K562 (cell line): ENCODE measurements at regions not wholly inside any gene's neighbourhood (a gene's known extent, or its start where the extent isn't known, plus 50 kb on each side); places are given as distances from the start of the nearest gene placed in this dataset.

Experiments
- BCOR ChIP-seq: fragments of 450-650 bp; IDR thresholded peaks from 2 replicates; pipeline ENCODE4 v1.6.1; 2016
- EZH2 ChIP-seq: IDR thresholded peaks from 2 replicates; pipeline ENCODE4 v1.6.1; 2012; ENCODE audit warnings: low read depth, mild to moderate bottlenecking, inconsistent platforms, low read length, borderline replicate concordance
- GTF2A2 ChIP-seq: IDR thresholded peaks from 2 replicates; pipeline ENCODE4 v1.6.1; 2016; ENCODE audit warnings: mild to moderate bottlenecking, missing genetic modification characterization, missing compliant biosample characterization
- JUND ChIP-seq, 2 experiments: IDR thresholded peaks; 2 replicates in 1 of 2; 3 replicates in 1 of 2; pipeline ENCODE4 v1.6.1; 2011; ENCODE audit warnings: borderline replicate concordance in 2 of 2, low read depth in 2 of 2, low read length in 2 of 2, improper control_type of control experiment in 1 of 2, missing biosample characterization in 1 of 2, missing genetic modification characterization in 1 of 2, missing genetic modification reagents in 1 of 2
- PURB ChIP-seq: sonication (generic); formaldehyde crosslinking; IDR thresholded peaks from 2 replicates; pipeline ENCODE4 v1.9.0; 2021; ENCODE audit warnings: low read depth, mild to moderate bottlenecking, missing genetic modification reagents
- SMARCE1 ChIP-seq: fragments of 450-650 bp; IDR thresholded peaks from 2 replicates; pipeline ENCODE4 v1.7.1; 2016; ENCODE audit warnings: mild to moderate bottlenecking
- TF ChIP-seq, protein P1 (sequence below), 3 experiments: IDR thresholded peaks in 2 of 3; conservative IDR thresholded peaks in 1 of 3; 2 replicates each; pipeline ENCODE4 v1.5.1; 2011 to 2012; ENCODE audit warnings: low read length in 3 of 3, mild to moderate bottlenecking in 3 of 3, control low read depth in 2 of 3, improper control_type of control experiment in 1 of 3, inconsistent platforms in 1 of 3, low read depth in 1 of 3, mixed read lengths in 1 of 3, moderate library complexity in 1 of 3; ENCODE audit not compliant: insufficient read depth in 2 of 3
- TF ChIP-seq, protein P2 (sequence below): sonication (generic); formaldehyde crosslinking; IDR thresholded peaks from 2 replicates; pipeline ENCODE4 v1.9.0; 2022; ENCODE audit warnings: mild to moderate bottlenecking, missing genetic modification reagents

DNA sequence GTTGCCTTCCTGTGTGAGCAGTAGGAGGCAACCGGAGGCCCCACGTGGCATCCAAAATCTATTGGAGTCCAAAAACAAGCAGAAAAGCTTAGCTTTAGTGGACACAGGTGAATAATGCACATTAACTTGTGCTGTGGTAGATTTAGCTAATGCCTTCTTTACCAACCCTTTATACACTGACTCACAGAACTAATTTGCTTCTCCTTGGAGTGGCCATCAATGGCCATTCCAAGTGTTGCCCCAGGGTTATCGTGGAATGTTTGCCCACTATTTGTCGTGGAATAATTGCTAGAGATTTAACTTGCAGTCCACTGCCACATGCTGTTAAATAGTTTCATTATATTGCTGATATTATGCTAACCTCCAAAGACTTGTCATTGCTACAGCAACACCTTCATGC, 729.1 kb downstream of the STPG2 start:
- TF ChIP-seq, protein P1, sequence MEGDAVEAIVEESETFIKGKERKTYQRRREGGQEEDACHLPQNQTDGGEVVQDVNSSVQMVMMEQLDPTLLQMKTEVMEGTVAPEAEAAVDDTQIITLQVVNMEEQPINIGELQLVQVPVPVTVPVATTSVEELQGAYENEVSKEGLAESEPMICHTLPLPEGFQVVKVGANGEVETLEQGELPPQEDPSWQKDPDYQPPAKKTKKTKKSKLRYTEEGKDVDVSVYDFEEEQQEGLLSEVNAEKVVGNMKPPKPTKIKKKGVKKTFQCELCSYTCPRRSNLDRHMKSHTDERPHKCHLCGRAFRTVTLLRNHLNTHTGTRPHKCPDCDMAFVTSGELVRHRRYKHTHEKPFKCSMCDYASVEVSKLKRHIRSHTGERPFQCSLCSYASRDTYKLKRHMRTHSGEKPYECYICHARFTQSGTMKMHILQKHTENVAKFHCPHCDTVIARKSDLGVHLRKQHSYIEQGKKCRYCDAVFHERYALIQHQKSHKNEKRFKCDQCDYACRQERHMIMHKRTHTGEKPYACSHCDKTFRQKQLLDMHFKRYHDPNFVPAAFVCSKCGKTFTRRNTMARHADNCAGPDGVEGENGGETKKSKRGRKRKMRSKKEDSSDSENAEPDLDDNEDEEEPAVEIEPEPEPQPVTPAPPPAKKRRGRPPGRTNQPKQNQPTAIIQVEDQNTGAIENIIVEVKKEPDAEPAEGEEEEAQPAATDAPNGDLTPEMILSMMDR (IDR thresholded peaks at IDR 0.05 in 2 of 3, conservative IDR thresholded peaks at IDR 0.05 in 1 of 3; ENCODE audit: insufficient read depth in 2 of 3, low read depth in 1 of 3, low read length in 3 of 3) = no peak
- TF ChIP-seq, protein P2, sequence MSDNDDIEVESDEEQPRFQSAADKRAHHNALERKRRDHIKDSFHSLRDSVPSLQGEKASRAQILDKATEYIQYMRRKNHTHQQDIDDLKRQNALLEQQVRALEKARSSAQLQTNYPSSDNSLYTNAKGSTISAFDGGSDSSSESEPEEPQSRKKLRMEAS (CRISPR knock-in tag) = no peak
- TF ChIP-seq SMARCE1 = no peak
- no peak for TF ChIP-seq JUND (IDR thresholded peaks at IDR 0.05; ENCODE audit: borderline replicate concordance, low read depth, low read length)
- no peak for TF ChIP-seq JUND (tag; IDR thresholded peaks at IDR 0.05; ENCODE audit: borderline replicate concordance, low read depth, low read length)
- no peak for TF ChIP-seq EZH2
- no peak for TF ChIP-seq BCOR
- no peak for TF ChIP-seq GTF2A2 (tag)
- no peak for TF ChIP-seq PURB (CRISPR knock-in tag)
